Skeletal muscle tissue (tissue), 3 donors: ENCODE measurements at regions not wholly inside any gene's neighbourhood (a gene's known extent, or its start where the extent isn't known, plus 50 kb on each side); places are given as distances from the start of the nearest gene placed in this dataset.

Experiments used
- H3K27ac ChIP-seq: one replicate; pipeline ENCODE4 v1.7.0; 2013; ENCODE audit warnings: mild to moderate bottlenecking, low read depth, low read length, inconsistent platforms
- H3K27me3 ChIP-seq, 3 donors: one replicate each; pipeline ENCODE4 v1.7.0; 2013; ENCODE audit warnings: low read length in 3 of 3; ENCODE audit not compliant: control insufficient read depth in 3 of 3, insufficient read depth in 3 of 3
- H3K36me3 ChIP-seq, 3 donors: one replicate each; pipeline ENCODE4 v1.7.0; 2013; ENCODE audit warnings: low read length in 3 of 3; ENCODE audit not compliant: control insufficient read depth in 3 of 3, insufficient read depth in 3 of 3
- H3K4me1 ChIP-seq, 3 donors: one replicate each; pipeline ENCODE4 v1.7.0; 2013; ENCODE audit warnings: low read length in 3 of 3, mild to moderate bottlenecking in 3 of 3; ENCODE audit not compliant: control insufficient read depth in 3 of 3, insufficient read depth in 3 of 3
- H3K4me3 ChIP-seq, 3 donors: one replicate each; pipeline ENCODE4 v1.7.0; 2013; ENCODE audit warnings: low read length in 3 of 3
- H3K9ac ChIP-seq, 3 donors: one replicate each; pipeline ENCODE4 v1.7.0; 2013; ENCODE audit warnings: low read length in 3 of 3, mild to moderate bottlenecking in 3 of 3, moderate library complexity in 2 of 3, low read depth in 1 of 3
- H3K9me3 ChIP-seq, 3 donors: one replicate each; pipeline ENCODE4 v1.7.0; 2013; ENCODE audit warnings: low read length in 3 of 3; ENCODE audit not compliant: control insufficient read depth in 3 of 3
- donor health status: Osteomylitis.

DNA sequence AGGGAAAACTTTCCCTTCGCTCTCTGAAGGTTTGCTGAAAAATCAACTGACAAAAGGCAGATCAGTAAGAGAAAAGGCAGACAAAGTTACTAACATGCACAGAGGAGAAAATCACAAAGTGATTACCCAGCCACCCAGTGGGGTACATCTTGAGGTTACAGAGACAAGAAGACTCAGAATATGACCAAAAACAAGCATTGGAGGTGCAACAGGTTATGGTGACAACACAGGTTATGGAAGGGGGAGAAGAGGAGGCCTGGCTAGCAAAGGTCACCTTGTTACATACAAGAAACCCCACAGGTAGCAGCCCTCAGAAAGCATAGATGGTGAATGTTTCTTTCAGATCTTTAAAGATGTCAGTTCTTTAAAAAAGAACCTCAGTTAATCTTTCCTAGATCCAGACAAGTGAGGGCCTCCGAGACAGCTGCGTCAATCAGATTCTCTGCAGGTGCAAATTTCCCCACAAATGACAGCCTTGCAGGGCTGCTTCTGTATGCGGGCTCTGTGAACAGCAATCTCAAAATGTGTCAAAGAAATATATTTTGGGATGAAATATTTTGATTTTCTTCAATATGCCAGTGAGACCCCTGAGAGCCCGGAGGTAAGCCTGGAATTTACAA lies 207.6 kb upstream of the RAB4A start:
- Histone ChIP-seq H3K4me3 (no peak overlapping the region), H3K9me3 (no peaks in the 10 kb centered on the region), H3K4me1 (peaks cover 9 to 24% (median 10%) of the 10 kb centered on the region in 3 donors), H3K36me3 (no peaks in the 10 kb centered on the region), H3K27me3 (peaks cover 0 to 4% (median 3%) of the 10 kb centered on the region in 3 donors), H3K9ac (no peak overlapping the region), H3K27ac (no peak overlapping the region)

DNA sequence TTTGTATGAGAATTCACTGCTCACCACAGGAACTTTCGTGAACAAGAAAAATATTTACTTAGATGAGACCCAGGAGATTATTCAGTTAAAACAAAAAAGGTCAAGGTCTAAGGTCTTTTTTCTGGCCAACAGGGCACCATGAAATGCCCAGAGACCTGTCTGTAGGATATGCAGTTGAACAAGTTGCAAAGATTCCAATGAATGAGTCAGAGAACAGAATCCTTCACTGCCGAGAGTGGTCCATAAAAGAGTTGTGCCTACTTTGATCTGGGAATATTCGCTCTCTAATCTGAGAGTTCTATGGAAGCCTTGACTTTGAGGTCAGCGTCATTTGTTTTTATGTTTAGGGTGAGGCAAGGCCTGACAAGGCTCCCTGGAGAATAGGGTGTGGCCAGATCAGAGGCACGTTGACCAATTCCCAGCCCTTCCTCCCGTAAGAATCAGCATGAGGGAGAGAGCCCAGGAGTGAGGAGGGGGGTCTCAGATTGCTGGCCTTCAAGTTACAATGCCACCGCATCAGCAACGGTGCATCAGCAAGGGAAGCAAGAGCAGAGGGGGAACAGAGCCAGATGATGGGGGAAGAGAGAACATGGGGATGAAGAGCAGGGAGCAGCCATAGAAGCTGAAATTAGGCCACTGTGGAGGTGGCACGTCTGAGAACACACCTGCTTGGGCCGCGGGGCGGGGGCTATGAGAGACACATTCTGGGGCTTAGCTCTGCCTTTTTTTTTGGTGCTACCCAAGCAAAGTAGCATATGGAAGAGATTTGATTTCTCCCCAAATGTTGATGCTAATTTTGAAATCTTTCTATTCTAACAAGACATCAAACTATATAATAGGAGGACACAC lies 206.4 kb upstream of the RAB4A start:
- H3K9ac ChIP-seq, result no peak overlapping the region
- peaks cover 0 to 4% (median 3%) of the 10 kb centered on the region in 3 donors for H3K27me3 ChIP-seq
- no peak overlapping the region for H3K4me3 ChIP-seq
- peaks cover 6 to 21% (median 9%) of the 10 kb centered on the region in 3 donors for H3K4me1 ChIP-seq
- H3K9me3 ChIP-seq, result no peaks in the 10 kb centered on the region
- no peaks in the 10 kb centered on the region for H3K36me3 ChIP-seq
- no peak overlapping the region for H3K27ac ChIP-seq

DNA sequence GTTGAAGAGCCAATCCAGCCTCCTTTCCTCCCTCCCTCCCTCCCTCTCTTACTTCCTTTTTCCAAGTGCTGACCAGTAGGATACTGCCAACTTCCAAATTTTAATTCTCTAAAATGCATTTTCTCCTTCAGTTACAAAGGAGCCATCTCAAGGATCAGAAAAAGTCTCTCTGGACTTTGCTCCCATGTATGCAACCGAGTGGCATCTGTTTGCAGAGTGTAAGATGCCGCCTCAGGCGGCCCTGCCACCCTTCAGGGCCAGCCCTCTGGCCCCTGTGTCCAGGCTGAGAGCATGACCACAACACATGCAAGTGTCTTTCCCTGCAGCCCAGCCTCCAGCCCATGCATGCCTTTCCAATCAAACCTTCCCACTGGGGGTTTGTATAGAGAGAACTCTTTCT lies 205.3 kb upstream of the RAB4A start:
- Histone ChIP-seq H3K27me3 (peaks cover 0 to 4% (median 3%) of the 10 kb centered on the region in 3 donors), H3K4me1 (peaks cover 6 to 16% (median 6%) of the 10 kb centered on the region in 3 donors), H3K9ac (no peak overlapping the region), H3K27ac (no peak overlapping the region), H3K36me3 (no peaks in the 10 kb centered on the region), H3K4me3 (no peak overlapping the region), H3K9me3 (no peaks in the 10 kb centered on the region)

DNA sequence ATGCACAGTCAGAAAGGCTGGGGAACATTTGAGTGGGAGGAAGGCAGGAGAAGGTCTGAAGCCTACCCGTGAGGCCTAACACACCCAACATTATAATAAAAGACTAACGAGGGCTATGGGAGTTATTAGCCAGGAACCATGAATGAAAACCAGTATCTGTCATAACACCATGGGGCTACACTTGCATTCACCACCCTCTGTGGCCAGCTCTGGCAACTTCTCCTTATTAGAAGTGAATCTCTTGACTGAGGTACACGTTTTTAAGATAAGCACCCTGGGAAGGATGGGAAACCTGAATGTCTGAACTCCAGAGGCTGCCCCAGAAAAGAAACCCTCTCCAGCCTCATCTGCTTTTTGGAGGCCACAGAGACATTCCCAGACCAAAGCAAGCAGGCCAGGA lies 204.3 kb upstream of the RAB4A start:
- Histone ChIP-seq H3K9ac (no peak overlapping the region), H3K9me3 (no peaks in the 10 kb centered on the region), H3K27ac (no peak overlapping the region), H3K4me3 (no peak overlapping the region), H3K36me3 (no peaks in the 10 kb centered on the region), H3K4me1 (peaks cover 6 to 16% (median 6%) of the 10 kb centered on the region in 3 donors), H3K27me3 (peaks cover 0 to 4% (median 3%) of the 10 kb centered on the region in 3 donors)

DNA sequence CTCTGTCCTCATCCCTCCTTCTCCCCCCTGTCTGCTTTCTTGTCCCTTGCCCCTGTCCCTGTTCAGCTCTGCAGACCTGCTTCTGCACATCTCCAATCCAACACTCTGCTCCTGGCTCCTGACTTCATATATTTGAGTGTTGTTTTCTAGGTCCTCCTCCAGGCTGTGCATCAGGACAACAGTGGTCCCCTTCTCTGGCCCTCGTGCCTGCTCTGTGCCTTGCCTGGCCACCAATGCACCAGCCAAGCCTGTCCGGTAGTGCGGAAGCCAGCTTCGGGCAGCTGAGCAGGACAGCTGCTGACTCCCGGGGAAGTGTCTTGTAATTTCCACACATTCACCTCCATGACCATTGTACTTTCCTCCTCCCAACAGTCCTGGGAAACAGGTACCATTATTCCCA lies 203.4 kb upstream of the RAB4A start:
- Histone ChIP-seq H3K9me3 (no peaks in the 10 kb centered on the region), H3K36me3 (no peaks in the 10 kb centered on the region), H3K27ac (no peak overlapping the region), H3K4me3 (no peak overlapping the region), H3K4me1 (peaks cover 0 to 8% (median 2%) of the 10 kb centered on the region in 3 donors), H3K27me3 (peaks cover 0 to 4% (median 0%) of the 10 kb centered on the region in 3 donors), H3K9ac (no peak overlapping the region)

DNA sequence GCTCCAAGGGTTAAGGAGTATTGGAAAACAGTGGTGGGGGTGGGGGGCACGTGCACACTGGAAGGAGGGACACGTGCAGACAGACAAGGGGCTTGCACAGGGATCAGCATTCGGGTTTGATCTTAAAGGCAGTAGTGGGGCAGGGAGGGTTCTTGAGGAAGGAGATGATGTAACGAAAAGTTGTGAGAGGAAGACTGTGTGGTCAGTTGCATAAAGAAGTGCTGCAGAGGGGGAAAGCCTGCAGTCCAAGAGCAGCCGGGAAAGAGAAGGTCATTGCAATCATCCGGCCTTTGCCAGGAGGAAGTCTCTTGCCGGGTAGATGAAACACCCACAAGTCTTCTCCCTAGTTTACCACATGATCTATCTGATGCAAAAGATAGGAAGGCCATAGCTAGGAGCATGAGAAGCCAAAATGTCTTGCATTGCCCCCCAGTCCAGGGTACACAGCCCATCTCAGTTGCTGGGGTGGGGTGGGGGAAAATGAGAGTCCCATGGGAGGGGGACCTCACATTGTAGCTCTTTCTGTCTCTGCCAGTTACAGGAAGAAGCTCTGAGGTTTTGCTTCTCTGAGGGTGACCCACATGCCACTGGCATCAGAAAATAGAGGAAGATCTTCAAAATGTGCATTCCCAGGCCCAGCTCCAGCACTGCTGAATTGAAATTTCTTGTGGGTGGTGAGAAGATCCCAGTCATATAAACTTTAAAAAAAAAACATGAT lies 202.5 kb upstream of the RAB4A start:
- H3K9ac ChIP-seq, result no peak overlapping the region
- H3K27me3 ChIP-seq, result peaks cover 0 to 4% (median 0%) of the 10 kb centered on the region in 3 donors
- peaks cover 0 to 7% (median 2%) of the 10 kb centered on the region in 3 donors for H3K4me1 ChIP-seq
- H3K27ac ChIP-seq, result no peak overlapping the region
- H3K36me3 ChIP-seq, result no peaks in the 10 kb centered on the region
- H3K4me3 ChIP-seq, result no peak overlapping the region
- no peaks in the 10 kb centered on the region for H3K9me3 ChIP-seq

DNA sequence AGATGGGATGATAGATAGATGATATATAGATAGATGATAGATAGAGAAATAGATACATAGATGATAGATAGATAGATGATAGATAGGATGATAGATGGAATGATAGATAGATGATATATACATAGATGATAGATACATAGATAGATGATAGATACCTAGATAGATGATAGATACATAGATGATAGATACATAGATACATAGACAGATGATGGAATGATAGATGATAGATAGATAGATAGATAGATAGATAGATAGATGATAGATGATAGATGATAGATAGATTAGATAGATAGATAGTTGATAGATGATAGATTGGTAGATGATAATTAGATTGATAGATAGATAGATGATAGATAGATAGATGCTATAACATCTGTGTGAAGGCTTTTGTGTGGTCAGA lies 201.7 kb upstream of the RAB4A start:
- no peaks in the 10 kb centered on the region for H3K9me3 ChIP-seq
- no peak overlapping the region for H3K27ac ChIP-seq
- no peak overlapping the region for H3K4me3 ChIP-seq
- H3K36me3 ChIP-seq, result no peaks in the 10 kb centered on the region
- H3K27me3 ChIP-seq, result peaks cover 0 to 4% (median 0%) of the 10 kb centered on the region in 3 donors
- H3K9ac ChIP-seq, result no peak overlapping the region
- H3K4me1 ChIP-seq, result peaks cover 0 to 7% (median 2%) of the 10 kb centered on the region in 3 donors

DNA sequence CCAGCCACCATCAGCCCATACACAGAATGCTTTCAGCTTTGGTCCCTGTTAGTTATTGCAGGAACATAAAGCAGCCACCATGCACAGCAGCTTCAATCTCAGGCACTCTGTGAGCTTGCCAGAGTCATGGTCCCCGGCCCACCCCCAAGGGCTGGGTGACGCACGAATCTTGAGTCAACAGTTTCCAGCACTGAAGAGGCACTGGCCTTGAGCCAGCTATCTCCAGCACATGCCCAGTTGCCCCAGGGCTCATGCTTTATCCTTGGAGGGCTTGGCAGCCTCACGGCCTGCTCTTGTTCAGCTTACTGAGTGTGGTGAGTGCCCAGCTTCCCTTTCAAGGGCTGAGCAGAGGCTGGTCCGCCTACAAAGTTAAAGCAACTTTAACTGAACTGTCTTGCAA lies 200.7 kb upstream of the RAB4A start:
- peaks cover 0 to 4% (median 0%) of the 10 kb centered on the region in 3 donors for H3K27me3 ChIP-seq
- peaks cover 0 to 7% (median 2%) of the 10 kb centered on the region in 3 donors for H3K4me1 ChIP-seq
- no peaks in the 10 kb centered on the region for H3K9me3 ChIP-seq
- no peaks in the 10 kb centered on the region for H3K36me3 ChIP-seq
- H3K27ac ChIP-seq, result no peak overlapping the region
- no peak overlapping the region for H3K9ac ChIP-seq
- no peak overlapping the region for H3K4me3 ChIP-seq

DNA sequence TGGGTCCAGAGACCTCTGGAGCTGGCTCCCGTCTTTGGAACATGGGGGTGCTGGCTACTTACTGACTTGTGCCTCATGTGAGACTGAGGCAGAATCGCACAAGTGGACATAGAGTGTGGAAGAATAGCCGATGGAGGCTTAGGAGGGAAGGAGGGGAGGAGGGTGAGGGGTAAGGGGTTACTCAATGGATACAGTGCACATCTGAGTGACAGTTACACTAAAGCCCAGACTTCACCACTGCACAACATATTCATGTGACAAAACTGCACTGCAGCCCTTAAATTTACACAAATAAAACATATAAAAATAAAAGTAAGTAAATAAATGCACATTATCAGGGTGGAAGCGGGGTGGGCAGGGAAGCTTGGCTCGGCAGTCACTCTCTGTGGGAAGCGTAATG lies 197.7 kb upstream of the RAB4A start:
- H3K27me3 ChIP-seq, result no peaks in the 10 kb centered on the region
- no peak overlapping the region for H3K4me3 ChIP-seq
- no peak overlapping the region for H3K27ac ChIP-seq
- H3K36me3 ChIP-seq, result no peaks in the 10 kb centered on the region
- no peaks in the 10 kb centered on the region for H3K9me3 ChIP-seq
- no peaks in the 10 kb centered on the region for H3K4me1 ChIP-seq
- no peak overlapping the region for H3K9ac ChIP-seq

DNA sequence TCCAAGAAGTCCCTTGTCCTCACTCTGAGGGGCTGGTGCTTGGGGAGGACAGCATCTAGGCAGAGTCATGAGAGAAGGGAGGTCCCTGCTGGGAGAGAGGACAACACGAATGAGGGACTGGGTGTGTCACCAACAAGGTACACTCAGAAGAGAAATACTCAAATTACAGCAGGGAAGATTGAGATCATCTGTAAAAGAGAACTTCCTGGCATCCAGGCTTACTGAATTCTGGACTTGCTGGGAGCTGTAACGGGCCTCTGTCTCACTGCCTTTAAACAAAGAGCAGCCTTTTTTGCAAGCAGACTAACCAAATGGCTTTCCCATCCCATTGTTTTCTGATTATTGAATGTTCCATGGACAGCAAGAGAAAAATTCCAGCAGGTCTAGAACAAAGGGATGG lies 195.7 kb upstream of the RAB4A start:
- no peaks in the 10 kb centered on the region for H3K4me1 ChIP-seq
- no peaks in the 10 kb centered on the region for H3K27me3 ChIP-seq
- no peaks in the 10 kb centered on the region for H3K9me3 ChIP-seq
- no peak overlapping the region for H3K27ac ChIP-seq
- no peak overlapping the region for H3K9ac ChIP-seq
- H3K36me3 ChIP-seq, result no peaks in the 10 kb centered on the region
- H3K4me3 ChIP-seq, result no peak overlapping the region
